ENCODE measurements at regions not wholly inside any gene's neighbourhood (a gene's known extent, or its start where the extent isn't known, plus 50 kb on each side); places are given as distances from the start of the nearest gene placed in this dataset.

- CTCF ChIA-PET = interaction anchor here (0.7 to 1.4 kb wide), 2 partner anchors 15 to 222 kb away, joined by 3 to 4 read pairs; no protein-coding TSS in a partner anchor
- no peaks in the 10 kb centered on the region for H3K79me2 ChIP-seq (ENCODE audit: control insufficient read depth, insufficient read depth, low read length)
Measured at GRCh38 chr7:36070230-36070629, 82.8 kb upstream of the EEPD1 start.

More at GRCh38 chr7:36070230-36070629, 82.8 kb upstream of the EEPD1 start:
- Histone ChIP-seq H3K4me1 (ENCODE audit: control insufficient read depth, extremely low read depth, insufficient read depth, low read length) (no peaks in the 10 kb centered on the region), H2AFZ (ENCODE audit: low read depth, low read length) (no peak overlapping the region), H3K4me2 (ENCODE audit: insufficient read depth, low read length) (no peak overlapping the region), H3K9ac (replicated peaks; ENCODE audit: extremely low read depth, insufficient read depth, low read length) (no peak overlapping the region), H3K27me3 (ENCODE audit: control insufficient read depth in 2 of 2, insufficient read depth in 2 of 2, low read length in 2 of 2) (peaks cover 0 to 12% of the 10 kb centered on the region in 2 experiments), H3K27ac (ENCODE audit: insufficient read depth, low read depth, low read length) (no peak overlapping the region), H3K9me3 (replicated peaks; ENCODE audit: control insufficient read depth, insufficient read depth, low read length) (no peaks in the 10 kb centered on the region), H4K20me1 (replicated peaks; ENCODE audit: control insufficient read depth, extremely low read depth, insufficient read depth, low read length) (no peaks in the 10 kb centered on the region), H3K36me3 (ENCODE audit: control insufficient read depth in 2 of 2, extremely low read depth in 1 of 2, insufficient read depth in 2 of 2, low read length in 2 of 2) (no peaks in the 10 kb centered on the region), H3K4me3 (replicated peaks in 1 of 3; ENCODE audit: insufficient read depth in 1 of 3, low read depth in 1 of 3, low read length in 3 of 3) (no peak overlapping the region), H3K9me1 (replicated peaks; ENCODE audit: control insufficient read depth, extremely low read depth, insufficient read depth, low read length) (no peaks in the 10 kb centered on the region)
- TF ChIP-seq JUN (IDR thresholded peaks at IDR 0.05; ENCODE audit: borderline replicate concordance, insufficient read depth, insufficient read length, low read depth) (no peak), FOS (IDR thresholded peaks at IDR 0.05; ENCODE audit: borderline replicate concordance, insufficient read depth, low read length) (no peak), EZH2 (IDR thresholded peaks at IDR 0.05; ENCODE audit: borderline replicate concordance, low read depth, low read length, severe bottlenecking) (no peak), CTCF (IDR thresholded peaks at IDR 0.05; ENCODE audit: extremely low read depth in 1 of 2, insufficient read depth in 1 of 2, low read depth in 1 of 2, low read length in 2 of 2) (no peak), MYC (IDR thresholded peaks at IDR 0.05; ENCODE audit: low read depth, low read length) (no peak), POLR2A (IDR thresholded peaks at IDR 0.05; ENCODE audit: low read depth, low read length) (no peak), GATA2 (IDR thresholded peaks at IDR 0.05; ENCODE audit: insufficient read depth, insufficient read length, low read depth, low read length) (no peak), MAX (IDR thresholded peaks at IDR 0.05; ENCODE audit: insufficient read depth, insufficient read length) (no peak), POLR2AphosphoS5 (IDR thresholded peaks at IDR 0.05; ENCODE audit: insufficient read depth, low read depth, low read length) (no peak)
- DNase-seq (ENCODE audit: low read depth, low spot score) (no peak), FAIRE-seq (no peak)
- POLR2A ChIA-PET = no interaction called here
- BruUV-seq (replicated peaks) = no TSS peak
- dilution Hi-C loops (cut with MboI; ENCODE audit: extremely low pct_ligation_motif_present, low sequenced_read_pairs) = no loop called here
- intact Hi-C loops (cut with micrococcal nuclease) = no loop called here

Measured in endothelial cell of umbilical vein (primary cell).